Body of pancreas (tissue), 4 donors: ENCODE measurements at regions not wholly inside any gene's neighbourhood (a gene's known extent, or its start where the extent isn't known, plus 50 kb on each side); places are given as distances from the start of the nearest gene placed in this dataset.

Experiments
- CTCF ChIP-seq, 7 experiments: fragments of 450-650 bp in 4 of 7; fragments of 200-600 bp in 3 of 7; sonication (generic) in 3 of 7; IDR thresholded peaks; one replicate each; pipeline ENCODE4 v1.5.1; 2016 to 2019; ENCODE audit warnings: antibody characterized with exemption in 7 of 7
- POLR2A ChIP-seq, 3 donors: fragments of 450-650 bp; IDR thresholded peaks; one replicate each; pipeline ENCODE4 v1.6.1; 2016; ENCODE audit warnings: antibody characterized with exemption in 3 of 3, mild to moderate bottlenecking in 2 of 3

DNA sequence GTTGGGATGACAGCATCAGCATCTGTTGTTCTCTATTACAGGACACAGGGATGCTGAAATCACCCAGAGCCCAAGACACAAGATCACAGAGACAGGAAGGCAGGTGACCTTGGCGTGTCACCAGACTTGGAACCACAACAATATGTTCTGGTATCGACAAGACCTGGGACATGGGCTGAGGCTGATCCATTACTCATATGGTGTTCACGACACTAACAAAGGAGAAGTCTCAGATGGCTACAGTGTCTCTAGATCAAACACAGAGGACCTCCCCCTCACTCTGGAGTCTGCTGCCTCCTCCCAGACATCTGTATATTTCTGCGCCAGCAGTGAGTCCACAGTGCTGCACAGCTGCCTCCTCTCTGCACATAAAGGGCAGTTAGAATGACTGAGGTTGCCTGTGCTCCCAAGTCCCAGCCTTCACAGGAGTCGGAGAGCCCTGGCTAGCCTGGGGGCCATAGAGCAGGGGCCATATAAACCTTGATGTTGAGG is 142.2 kb upstream of the PRSS58 start:
- TF ChIP-seq CTCF (IDR thresholded peaks at IDR 0.05) (no peak), POLR2A (IDR thresholded peaks at IDR 0.05) (no peak)
